Upper lobe of left lung (tissue), 4 donors: ENCODE measurements at regions not wholly inside any gene's neighbourhood (a gene's known extent, or its start where the extent isn't known, plus 50 kb on each side); places are given as distances from the start of the nearest gene placed in this dataset.

Experiments used
- EP300 ChIP-seq, 4 donors: sonication (generic); formaldehyde crosslinking; IDR thresholded peaks; one replicate each; pipeline ENCODE4 v1.5.1; 2017; ENCODE audit warnings: antibody characterized with exemption in 4 of 4, control low read depth in 2 of 4
- POLR2AphosphoS5 ChIP-seq, 2 donors: sonication (generic); formaldehyde crosslinking; IDR thresholded peaks; one replicate each; pipeline ENCODE4 v1.5.1; 2017; ENCODE audit warnings: antibody characterized with exemption in 2 of 2
- TF ChIP-seq, protein P1 (sequence below), 6 experiments: fragments of 450-650 bp in 4 of 6; fragments of 200-600 bp in 2 of 6; sonication (generic) in 2 of 6; IDR thresholded peaks; one replicate each; pipeline ENCODE4 v1.5.1; 2016 to 2019; ENCODE audit warnings: antibody characterized with exemption in 6 of 6

DNA sequence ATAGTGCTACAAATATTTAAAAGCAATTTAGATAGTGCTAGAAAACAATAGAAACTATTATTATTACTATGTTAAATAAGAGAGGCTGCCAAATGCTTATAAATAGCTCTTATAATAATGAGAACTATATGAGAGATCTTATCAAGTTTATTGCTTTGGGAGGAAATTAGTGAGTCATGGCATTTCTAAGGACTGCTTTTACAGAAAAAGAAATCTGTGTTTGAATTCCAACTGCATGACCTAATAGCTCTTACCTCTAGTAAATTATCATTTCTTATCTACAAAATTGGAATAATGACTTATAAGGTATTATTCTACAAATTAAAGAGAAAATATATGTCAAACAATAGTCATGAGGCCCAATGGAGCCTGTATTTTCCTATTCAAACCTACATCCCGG lies 177.2 kb downstream of the GABRG1 start:
- TF ChIP-seq, protein P1, sequence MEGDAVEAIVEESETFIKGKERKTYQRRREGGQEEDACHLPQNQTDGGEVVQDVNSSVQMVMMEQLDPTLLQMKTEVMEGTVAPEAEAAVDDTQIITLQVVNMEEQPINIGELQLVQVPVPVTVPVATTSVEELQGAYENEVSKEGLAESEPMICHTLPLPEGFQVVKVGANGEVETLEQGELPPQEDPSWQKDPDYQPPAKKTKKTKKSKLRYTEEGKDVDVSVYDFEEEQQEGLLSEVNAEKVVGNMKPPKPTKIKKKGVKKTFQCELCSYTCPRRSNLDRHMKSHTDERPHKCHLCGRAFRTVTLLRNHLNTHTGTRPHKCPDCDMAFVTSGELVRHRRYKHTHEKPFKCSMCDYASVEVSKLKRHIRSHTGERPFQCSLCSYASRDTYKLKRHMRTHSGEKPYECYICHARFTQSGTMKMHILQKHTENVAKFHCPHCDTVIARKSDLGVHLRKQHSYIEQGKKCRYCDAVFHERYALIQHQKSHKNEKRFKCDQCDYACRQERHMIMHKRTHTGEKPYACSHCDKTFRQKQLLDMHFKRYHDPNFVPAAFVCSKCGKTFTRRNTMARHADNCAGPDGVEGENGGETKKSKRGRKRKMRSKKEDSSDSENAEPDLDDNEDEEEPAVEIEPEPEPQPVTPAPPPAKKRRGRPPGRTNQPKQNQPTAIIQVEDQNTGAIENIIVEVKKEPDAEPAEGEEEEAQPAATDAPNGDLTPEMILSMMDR (IDR thresholded peaks at IDR 0.05): no peak
- TF ChIP-seq POLR2AphosphoS5 (IDR thresholded peaks at IDR 0.05) (no peak), EP300 (IDR thresholded peaks at IDR 0.05) (no peak)
